GM12892 (cell line): ENCODE measurements at regions not wholly inside any gene's neighbourhood (a gene's known extent, or its start where the extent isn't known, plus 50 kb on each side); places are given as distances from the start of the nearest gene placed in this dataset.

Experiments
- DNase-seq: peaks from one replicate; pipeline ENCODE4 v3.0.0; 2011; ENCODE audit not compliant: insufficient read length
- FAIRE-seq: peaks from 2 replicates; lab custom pipeline; 2011; peaks lifted over from hg19 to GRCh38; lab: Jason Lieb, UNC
- POLR2A ChIP-seq: IDR thresholded peaks from 2 replicates; pipeline ENCODE4 v1.6.1; 2011; ENCODE audit warnings: low read depth, low read length, control low read depth
- POLR2AphosphoS5 ChIP-seq: IDR thresholded peaks from 2 replicates; pipeline ENCODE4 v1.6.1; 2011; ENCODE audit warnings: low read depth, low read length, control low read depth
- TAF1 ChIP-seq: IDR thresholded peaks from 2 replicates; pipeline ENCODE4 v1.6.1; 2011; ENCODE audit warnings: low read depth, mild to moderate bottlenecking, control low read depth, low read length, borderline replicate concordance

DNA sequence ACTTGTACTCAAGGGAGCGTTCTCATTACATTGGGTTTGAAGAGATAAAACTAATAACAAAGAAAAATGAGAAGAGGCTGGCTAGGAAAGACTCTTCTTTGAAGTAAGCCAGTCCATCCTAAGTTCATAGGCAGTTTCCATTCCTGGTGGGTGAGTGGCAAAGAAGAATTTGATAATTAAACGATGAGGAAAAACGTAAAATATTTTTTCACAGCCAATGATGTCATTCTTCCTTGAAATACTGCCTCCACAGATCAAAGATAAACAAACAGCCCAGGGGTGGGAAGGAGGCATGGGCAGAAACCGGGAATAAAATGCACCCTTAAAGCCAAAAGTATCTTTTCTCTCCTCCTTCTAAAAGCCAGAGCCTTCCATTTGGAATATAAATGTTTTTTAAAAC lies 346.6 kb downstream of the PMP22 start:
- DNase-seq = no peak
- no peak for FAIRE-seq
- no peak for TF ChIP-seq TAF1
- no peak for TF ChIP-seq POLR2AphosphoS5
- no peak for TF ChIP-seq POLR2A

DNA sequence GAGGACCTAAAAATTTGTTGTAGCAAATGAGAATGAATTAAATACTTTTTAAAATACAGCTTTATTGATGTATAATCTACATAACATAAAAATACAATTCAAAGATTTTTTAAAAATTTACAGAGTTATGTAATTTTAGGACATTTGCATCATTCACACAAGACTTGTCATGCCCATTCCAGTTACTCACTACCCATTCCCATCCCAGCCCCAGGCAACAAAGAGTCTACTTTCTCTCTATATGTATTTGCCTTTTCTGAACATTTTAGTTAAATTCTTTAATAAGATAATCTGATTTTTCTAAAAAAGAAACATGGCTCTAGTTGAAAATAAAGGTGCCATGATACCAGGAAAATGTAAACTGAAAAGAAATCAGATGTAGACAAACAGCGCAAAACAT lies 354.2 kb downstream of the PMP22 start:
- DNase-seq = no peak
- FAIRE-seq = no peak
- TF ChIP-seq TAF1 = no peak
- TF ChIP-seq POLR2AphosphoS5 = no peak
- TF ChIP-seq POLR2A = no peak

DNA sequence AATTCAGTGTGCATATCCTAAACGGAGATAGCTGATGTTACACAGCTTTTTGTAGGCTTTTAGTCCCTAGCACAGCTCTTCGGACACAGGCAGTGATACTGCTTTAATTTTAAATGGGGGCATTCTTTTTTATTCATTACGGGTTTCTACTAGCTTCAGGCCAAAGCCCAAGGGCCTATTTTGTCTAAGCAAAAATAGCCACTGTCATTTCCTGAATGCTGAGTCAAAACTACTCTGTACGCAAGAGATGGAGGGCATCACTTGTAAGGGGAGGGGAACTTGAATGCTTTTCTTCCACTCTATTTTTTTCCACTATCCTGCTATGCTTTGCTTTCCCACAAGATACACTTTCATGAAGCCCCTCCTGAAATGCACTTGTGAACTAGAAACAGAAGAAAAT lies 360.7 kb downstream of the PMP22 start:
- DNase-seq (no peak), FAIRE-seq (no peak)
- no peak for TF ChIP-seq POLR2AphosphoS5
- TF ChIP-seq POLR2A = no peak
- no peak for TF ChIP-seq TAF1

DNA sequence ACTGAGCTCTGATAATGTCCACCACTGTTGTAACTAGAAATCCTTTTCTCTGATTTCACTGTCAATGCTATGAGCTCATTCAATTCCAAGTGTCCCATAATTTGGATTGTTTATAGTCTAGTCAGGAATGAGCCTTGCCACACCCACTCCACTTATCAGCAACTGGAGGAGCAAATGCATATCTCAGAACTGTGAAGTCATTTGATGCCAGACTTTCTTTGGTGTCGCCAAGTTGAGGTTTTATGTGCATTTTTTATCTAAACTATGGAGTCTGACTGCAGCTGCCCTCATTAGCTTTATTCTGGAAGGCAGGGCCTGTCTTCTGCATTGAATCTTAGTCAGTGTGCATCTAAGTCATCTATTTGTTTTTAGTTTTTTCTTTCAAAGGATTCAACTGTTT lies 361.3 kb downstream of the PMP22 start:
- no peak for FAIRE-seq
- TF ChIP-seq POLR2A (no peak), POLR2AphosphoS5 (no peak), TAF1 (no peak)
- no peak for DNase-seq

DNA sequence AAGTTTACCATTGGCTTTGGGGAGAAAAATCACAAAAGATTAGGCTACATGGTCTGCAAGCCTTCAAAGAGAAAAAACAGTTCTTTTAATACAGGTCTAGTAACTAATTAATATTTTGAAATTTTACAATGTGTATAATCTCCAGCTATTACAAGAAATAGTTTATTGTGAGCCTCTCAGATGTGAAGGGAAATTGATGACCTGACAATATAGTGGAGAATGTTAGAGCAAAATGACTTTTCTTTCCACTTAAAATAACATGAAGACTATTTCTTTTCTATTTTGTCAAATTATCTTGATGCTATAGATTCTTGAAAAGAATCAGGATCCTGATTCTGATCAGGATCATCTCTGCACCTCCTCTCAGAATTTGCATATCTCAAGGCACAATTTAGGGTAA lies 362.3 kb downstream of the PMP22 start:
- TF ChIP-seq TAF1 = no peak
- TF ChIP-seq POLR2A = no peak
- no peak for TF ChIP-seq POLR2AphosphoS5
- FAIRE-seq = no peak
- DNase-seq = no peak

DNA sequence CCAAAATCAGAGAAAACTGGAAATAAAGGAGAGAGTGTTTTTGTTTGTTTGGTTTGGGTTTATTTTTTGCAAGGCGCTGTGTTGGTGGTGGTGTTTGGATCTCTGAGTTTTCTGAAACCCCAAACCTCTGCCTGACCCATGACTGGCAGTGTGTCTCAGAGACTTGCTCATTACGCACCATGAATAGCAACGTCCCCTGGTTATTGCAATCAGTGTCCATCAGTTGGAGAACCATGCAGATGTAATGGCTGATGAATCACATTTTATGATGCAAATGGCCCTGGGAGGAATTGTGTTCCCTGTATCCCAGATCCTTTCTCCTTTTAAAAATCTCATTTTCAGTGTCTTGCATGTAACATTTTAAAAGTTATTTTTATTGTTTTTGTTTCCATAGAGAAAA lies 362.8 kb downstream of the PMP22 start:
- FAIRE-seq = no peak
- DNase-seq = no peak
- TF ChIP-seq POLR2AphosphoS5 (no peak), POLR2A (no peak), TAF1 (no peak)

DNA sequence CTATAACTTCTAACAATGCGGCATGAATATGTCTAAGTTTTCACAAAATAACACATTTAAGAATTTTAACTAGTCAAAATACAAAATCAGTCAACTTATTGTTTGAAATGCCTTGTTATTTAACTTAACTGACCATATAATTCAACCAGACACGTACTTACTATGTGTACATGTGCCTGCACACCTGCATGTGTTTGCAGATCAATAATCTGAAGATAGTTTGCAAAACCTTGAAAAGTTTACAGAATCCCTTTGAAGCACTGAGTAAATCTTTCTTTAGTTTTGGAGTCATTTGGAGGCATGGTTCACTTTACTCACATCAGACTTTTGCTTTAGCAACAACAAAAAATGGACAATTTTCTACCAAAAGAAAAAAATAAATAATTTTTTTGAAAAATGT lies 363.8 kb downstream of the PMP22 start:
- FAIRE-seq (no peak), DNase-seq (no peak)
- TF ChIP-seq TAF1 (no peak), POLR2AphosphoS5 (no peak), POLR2A (no peak)

DNA sequence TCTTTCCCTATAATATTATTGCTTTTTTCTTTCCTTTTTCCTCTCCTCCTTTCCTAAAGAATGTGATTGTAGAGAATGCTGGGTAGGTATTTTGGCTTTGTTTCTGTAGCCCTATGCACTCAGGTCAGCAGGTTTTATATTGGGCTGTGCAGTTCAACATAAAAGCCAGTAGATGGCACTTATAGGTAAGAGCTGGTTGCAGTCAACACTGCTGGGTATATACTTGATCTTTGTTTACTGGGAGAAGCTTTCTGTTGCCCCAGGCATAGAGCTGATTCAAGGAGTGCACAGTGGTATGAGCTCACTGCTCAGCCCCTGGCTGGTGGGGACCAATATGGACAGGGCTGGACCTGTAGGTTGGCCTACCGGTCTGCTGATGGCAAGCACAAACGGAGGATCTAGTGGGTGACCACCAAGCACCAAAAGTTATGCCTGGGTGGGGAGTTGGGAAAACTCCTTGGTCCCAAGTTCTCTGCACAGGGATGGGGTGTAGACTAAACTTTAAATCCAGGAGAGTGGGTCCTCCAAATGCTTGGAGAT lies 378.9 kb downstream of the PMP22 start:
- TF ChIP-seq POLR2A = no peak
- no peak for TF ChIP-seq TAF1
- no peak for TF ChIP-seq POLR2AphosphoS5
- no peak for FAIRE-seq
- no peak for DNase-seq

DNA sequence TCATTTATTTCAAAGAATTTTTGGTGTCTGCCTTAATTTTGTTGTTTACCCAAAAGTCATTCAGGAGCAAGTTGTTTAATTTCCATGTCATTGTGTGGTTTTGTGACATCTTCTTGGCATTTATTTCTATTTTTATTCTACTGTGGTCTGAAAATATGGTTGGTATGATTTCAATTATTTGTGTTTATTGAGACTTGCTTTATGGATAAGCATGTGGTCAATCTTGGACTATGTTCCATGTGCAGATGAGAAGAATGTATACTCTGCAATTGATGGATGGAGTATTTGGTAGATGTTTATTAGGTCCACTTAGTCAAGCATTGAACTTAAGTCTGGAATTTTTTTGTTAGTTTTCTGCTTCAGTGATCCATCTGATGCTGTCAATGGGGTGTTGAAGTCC lies 383.0 kb downstream of the PMP22 start:
- FAIRE-seq (no peak), DNase-seq (no peak)
- no peak for TF ChIP-seq POLR2AphosphoS5
- TF ChIP-seq TAF1 = no peak
- TF ChIP-seq POLR2A = no peak

DNA sequence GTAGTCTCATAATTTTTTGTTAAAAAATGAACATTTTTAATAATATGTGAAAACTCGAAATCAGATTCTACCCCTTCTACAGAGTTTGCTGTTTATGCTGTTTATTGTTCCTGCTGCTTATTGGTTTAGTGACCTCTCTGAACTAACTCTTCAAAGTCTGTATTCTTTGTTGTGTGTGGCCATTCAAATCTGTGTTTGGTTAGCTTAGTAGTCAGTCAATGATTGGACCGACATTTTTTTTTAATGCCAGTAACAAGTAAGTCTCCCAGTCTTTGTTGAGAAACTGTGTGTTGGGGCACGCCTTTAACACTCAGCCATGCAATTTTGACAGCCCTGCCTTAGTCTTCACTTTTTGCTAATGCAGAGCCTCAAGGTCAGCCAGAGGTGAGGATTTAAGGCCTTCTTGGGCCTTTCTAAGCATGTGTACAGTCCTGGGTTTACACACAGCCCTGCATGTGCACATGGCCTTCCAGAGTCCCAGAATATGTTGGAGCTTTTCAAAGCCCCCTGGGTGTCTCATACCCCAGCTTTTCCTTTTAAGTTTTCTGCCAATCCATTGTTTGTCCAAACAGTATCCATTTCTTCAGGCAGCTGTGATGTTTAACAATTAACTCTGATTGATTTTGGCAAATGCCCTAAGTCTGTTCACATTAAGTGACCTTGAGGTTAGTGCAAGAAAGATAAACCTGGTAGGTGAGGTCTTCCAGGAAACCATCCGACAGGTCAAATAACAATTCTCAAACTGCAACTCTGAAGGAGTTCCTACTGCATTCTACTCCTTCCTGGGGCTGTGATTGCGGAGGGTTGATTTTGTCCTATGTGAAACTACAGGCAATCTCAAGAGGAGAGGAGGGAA lies 389.3 kb downstream of the PMP22 start:
- FAIRE-seq (no peak), DNase-seq (no peak)
- TF ChIP-seq POLR2AphosphoS5 = no peak
- no peak for TF ChIP-seq POLR2A
- no peak for TF ChIP-seq TAF1

DNA sequence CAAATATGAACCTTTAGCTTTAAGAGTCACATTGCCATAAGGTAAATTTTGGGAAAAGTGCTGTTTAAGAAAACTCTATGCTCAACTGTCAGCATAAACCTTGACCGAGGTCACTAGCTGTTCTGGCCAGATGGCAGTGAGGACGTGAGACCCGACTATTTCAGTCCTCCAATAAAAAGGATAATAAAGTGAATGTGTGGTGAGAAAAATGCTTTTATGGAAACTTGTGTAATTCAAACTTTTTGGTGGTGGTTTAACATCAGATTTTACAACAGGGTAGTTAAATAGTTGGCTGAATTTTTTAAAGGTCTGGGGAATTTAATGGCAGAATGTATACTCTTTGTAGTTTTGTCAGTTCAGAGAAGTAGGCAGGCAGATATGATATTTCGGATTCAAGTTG lies 391.1 kb downstream of the PMP22 start:
- no peak for DNase-seq
- no peak for FAIRE-seq
- no peak for TF ChIP-seq TAF1
- no peak for TF ChIP-seq POLR2A
- no peak for TF ChIP-seq POLR2AphosphoS5

DNA sequence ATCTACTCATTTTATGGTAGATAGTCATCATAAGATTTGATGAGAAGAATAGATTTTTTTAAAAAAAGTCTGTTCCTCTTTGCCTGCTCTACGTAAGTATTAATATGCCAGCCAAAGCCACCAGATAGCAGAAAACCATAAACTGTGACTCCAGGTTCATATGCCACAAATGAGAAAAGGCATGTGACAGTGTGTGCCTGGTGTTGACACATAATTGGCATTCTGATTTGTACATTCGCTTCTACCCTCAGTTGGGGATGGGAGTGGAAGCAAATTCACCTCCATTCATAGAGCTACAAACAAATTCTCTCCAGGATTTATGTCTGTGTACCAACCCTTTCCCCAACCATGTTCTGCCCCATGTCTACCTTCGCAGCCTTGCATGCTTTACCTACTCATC lies 391.6 kb downstream of the PMP22 start:
- TF ChIP-seq POLR2A = no peak
- TF ChIP-seq POLR2AphosphoS5 = no peak
- no peak for TF ChIP-seq TAF1
- DNase-seq (no peak), FAIRE-seq (no peak)
